ENCODE measurements at regions not wholly inside any gene's neighbourhood (a gene's known extent, or its start where the extent isn't known, plus 50 kb on each side); places are given as distances from the start of the nearest gene placed in this dataset.

DNA sequence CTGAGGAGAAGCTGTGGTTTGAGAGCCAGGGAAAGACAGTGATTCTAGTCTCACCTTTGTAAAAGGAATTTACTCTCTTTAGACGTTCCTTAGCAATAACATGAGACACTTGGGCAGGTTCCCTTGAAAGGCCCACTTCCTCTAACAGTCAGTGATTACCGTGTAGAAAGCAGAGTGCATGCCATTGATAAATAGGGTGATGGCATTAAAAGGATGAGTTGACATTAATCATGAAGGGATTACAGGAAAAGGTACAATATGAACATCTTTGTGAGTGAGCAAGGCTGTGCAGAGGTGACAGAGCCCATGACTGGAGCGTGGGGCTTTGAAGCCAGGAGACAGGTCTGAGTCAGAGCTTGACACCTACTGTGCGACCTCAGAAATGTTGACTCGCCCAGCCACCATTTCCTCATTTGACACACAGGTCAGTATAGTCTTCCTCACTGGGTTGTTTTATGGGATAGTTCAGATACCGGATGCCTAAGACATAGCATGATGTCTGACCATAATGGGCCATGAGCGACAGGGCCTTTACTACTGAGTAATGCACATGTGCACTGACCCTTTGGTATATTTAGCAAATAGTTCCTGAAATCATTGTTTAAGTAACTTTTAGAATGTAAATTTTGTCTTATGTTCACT lies 341.7 kb upstream of the MTNR1B start:
- TF ChIP-seq, protein P1, sequence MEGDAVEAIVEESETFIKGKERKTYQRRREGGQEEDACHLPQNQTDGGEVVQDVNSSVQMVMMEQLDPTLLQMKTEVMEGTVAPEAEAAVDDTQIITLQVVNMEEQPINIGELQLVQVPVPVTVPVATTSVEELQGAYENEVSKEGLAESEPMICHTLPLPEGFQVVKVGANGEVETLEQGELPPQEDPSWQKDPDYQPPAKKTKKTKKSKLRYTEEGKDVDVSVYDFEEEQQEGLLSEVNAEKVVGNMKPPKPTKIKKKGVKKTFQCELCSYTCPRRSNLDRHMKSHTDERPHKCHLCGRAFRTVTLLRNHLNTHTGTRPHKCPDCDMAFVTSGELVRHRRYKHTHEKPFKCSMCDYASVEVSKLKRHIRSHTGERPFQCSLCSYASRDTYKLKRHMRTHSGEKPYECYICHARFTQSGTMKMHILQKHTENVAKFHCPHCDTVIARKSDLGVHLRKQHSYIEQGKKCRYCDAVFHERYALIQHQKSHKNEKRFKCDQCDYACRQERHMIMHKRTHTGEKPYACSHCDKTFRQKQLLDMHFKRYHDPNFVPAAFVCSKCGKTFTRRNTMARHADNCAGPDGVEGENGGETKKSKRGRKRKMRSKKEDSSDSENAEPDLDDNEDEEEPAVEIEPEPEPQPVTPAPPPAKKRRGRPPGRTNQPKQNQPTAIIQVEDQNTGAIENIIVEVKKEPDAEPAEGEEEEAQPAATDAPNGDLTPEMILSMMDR (IDR thresholded peaks at IDR 0.05; ENCODE audit: poor library complexity, severe bottlenecking), result no peak
- TF ChIP-seq POLR2AphosphoS5 (IDR thresholded peaks at IDR 0.05) (peak; percentile 80), TAF1 (IDR thresholded peaks at IDR 0.05; ENCODE audit: low read depth) (no peak), MXI1 (conservative IDR thresholded peaks at IDR 0.05; ENCODE audit: poor library complexity, severe bottlenecking) (no peak)

Measured in neural cell (in vitro differentiated cells).